Glomerular visceral epithelial cell (primary cell): ENCODE measurements at regions not wholly inside any gene's neighbourhood (a gene's known extent, or its start where the extent isn't known, plus 50 kb on each side); places are given as distances from the start of the nearest gene placed in this dataset.
"Not testable (repeated sequence)": the region's sequence is repeated elsewhere in the genome, so short reads cannot be mapped to it uniquely, and the experiment has no call there.

Experiments
- DNase-seq: peaks from one replicate; pipeline ENCODE4 v3.0.0-alpha.2; 2016; ENCODE audit errors: extremely low spot score

DNA sequence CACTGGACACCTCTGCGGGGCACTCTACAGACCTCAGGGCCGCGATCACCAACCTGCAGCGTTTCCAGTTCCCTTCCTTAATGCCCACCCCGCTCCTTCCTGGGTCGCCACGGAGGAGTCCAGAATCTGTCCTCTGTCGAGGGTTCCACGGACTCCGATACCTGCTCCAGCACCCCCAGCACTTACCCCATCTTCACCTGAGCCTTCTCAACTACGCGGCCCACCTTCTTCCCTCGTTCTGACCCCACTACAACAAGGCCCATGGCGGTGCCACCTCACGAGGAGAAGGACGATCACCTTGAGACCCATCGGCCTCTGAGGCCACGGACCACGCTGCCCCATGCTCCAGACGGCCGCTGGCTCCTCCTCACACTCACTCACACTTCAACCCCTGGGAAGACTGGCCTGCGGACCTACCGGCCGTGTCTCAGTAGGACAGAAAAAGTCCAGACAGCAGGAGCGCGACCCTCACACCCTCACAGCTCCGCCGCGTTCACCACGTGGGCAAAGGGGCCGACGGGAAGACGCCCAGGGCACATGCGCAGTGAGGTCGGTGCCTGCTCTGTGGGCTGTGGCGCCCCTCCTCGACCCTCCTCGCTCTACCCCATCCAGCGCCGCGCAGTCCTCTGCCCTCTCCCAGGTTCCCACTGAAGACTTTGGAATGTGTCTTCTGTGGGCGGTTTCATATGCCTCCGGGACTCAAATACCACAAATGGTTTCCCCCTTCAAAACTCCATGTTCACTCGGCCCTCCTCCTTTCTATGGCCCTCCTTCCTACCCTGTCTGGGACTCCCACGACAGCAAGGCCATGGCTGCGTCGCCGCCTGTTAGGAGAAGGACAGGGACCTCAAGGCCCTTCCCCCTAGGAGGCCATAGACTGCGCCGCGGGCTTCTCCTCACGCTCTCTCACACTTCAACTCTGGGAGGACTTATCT is 193.9 kb upstream of the PHF14 start:
- DNase-seq = no peak

DNA sequence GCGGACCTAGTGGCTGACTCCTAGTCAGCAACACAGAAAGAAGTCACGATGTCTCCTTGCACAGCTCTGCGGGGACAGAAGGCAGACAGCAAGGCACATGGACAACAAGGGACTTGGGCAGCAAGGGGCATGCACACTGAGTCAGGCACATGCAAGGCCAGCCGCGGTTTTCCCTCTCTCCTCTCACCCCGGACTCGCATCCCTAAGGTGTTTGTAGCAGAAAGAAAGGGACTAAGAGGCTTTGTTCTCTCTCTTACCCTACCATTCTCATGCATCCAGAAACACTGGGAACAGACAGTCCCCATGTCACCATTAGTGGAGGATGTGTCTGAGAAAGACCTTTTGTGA is 193.3 kb upstream of the PHF14 start:
- no peak for DNase-seq

DNA sequence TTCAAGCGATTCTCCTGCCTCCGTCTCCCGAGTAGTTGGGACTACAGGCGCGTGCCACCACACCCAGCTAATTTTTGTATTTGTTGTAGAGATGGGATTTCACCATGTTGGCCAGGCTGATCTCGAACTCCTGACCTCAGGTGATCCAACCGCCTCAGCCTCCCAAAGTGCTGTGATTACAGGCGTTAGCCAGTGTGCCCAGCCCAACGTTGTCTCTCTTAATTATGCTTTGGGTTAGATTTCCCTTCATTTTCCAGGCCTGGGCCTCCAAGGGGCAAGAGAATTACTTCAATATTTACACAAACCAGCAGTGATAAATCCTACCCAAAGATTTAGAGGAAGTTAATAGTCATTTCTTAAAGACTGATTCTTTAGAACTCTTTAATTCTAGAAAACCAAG is 186.7 kb upstream of the PHF14 start:
- DNase-seq = not testable (repeated sequence)

DNA sequence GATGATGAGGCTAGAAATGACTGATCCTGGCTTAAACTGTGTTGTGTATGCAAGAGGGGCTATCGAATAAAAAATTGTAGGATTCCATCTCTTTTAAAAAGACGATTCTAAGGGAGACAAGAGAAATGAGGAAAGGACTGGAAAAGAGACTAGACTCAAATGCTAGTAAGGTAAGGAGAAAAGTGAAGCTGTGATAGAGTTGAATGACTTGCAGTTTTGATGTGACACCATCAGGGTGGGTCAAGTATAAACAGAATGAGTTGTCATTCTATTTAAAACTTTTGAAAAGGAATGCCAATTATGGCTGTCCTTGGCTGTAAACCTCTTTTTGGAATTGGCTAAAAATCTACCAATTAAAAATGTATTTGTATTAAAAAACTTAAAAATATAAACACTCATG is 184.5 kb upstream of the PHF14 start:
- no peak for DNase-seq

DNA sequence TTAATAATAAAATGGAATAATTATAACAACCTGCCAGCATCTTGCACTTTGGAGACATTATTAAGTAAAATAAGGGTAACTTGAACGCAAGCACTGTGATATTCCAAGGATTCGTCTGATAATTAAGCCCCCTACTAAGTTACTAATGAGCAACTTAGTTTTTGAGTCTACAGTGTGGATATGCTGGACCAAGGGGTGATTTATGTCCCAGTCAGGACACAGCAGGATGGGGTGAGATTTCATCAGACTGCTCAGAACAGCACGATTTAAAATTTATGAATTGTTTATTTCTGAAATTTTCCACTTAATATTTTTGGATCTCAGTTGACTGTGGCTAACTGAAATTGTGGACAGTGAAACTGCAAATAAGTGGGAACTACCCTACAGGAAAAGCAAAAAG is 182.8 kb upstream of the PHF14 start:
- no peak for DNase-seq

DNA sequence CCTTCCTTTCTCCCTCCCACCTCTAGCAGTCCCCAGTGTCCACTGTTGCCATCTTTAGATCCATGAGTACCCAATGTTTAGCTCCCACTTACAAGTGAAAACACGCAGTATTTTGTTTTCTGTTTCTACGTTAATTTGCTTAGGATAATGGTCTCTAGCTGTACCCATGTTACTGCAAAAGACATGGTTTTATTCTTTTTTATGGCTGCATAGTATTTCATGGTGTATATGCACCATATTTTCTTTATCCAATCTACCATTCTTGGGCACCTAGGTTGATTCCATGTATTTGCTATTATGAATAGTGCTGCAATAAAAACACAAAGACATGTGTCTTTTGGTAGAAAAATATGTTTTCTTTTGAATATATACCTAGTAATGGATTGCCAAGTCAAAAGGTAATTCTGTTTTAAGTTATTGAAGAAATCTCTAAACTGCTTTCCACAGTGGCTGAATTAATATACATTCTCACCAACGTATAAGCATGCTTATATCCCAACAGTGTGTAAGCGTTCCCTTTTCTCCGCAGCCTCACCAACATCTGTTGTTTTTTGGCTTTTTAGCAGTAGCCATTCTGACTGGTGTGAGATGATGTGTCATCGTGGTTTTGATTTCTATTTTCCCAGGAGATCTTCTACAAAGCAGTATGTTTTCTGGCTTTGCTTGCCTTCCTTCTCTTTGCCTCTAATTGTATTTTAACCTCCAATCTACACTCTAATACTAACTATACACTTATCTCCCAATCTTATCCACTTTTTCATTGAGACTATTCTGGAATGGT is 179.5 kb upstream of the PHF14 start:
- DNase-seq = peak; percentile 2

DNA sequence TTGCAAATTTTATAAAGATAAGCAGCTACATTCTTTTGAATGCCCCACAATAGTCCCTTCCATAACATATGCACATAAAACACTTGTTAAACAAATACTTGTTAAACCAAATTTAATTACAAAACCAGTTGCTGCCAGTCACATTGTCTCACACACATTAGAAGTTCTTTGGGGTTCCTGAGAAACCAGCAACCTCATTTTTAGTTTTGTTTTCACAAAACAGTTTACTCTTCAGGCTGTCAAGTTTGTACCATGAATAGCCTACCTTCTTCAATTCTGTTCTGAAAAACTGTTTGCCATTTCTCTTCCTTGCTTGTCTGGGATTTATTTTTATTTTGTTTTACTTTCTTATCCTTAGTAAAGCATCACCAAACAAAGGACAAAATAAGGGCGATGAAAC is 176.5 kb upstream of the PHF14 start:
- DNase-seq = no peak

DNA sequence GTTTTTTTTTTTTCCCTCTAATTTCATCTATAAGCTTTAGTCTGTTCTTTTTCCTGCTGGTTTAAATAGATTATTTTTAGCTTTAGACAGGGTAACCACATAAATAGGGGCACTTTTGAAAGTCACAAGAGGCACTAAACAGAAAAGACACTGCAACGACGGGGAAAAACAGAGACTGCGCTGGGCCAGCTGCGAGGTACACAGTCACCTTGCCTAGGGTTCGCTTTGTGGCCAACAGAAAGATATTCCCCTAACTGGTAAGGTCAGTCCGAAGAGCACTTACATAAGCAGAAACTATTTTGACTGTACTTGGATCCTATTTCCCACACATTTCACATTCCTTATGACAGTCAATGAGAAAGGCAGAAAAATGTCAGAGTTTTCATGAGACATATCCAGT is 175.6 kb upstream of the PHF14 start:
- DNase-seq = no peak

DNA sequence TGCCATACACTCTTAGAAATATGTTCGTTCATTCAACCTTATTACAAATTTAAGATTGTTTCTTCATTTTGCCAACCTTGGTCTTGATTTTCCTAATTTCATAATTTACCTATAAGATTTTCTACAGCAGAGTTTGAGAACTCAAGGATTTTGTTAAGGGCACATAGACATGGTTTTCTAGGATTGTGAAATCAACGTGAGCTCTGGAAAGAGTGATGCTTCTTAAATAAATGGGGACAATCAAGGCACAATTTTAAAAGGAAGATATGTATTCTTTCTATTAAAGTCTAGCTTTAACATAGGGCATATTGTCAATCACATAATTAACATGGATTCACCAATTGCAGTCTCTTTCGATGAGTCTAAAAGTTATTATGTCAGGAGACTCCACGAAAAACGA is 174.2 kb upstream of the PHF14 start:
- no peak for DNase-seq

DNA sequence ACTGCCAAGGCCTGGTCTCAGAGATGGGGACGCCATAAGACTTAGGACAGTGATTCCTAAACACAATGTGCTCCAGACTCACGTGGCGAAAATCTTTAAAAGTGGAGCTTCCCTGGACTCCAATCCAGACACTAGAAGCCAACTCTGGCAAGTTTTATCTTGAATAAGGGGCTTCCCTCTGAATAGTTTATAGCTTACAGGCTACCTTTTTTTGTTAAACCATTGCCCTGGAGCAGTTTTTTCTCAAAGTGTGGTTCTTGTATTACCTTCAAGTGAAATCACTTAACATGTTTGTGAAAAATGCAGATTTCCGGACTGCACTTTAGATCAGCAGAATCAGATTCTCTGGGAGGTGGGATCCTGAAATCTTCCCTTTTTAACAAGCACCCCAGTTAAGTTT is 171.7 kb upstream of the PHF14 start:
- no peak for DNase-seq

DNA sequence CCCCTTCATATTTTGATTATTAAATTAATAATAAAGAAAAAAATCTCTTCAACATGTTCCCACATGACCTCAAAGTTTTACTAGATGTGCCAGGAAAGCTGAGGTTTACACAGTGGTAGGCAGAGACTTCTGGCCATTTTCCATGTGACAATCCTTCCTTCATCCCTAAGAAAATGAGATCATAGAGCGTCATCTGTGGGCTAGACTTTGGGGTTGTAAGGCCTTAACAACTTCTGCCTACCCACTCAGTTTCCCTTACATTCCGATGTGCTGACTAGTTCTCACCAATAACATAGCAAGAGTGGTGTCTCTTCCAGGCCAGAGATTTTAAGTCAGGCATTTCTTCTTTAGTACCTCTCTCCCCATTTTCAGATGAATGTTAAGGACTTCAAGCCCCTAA is 171.1 kb upstream of the PHF14 start:
- DNase-seq = peak; percentile 85

DNA sequence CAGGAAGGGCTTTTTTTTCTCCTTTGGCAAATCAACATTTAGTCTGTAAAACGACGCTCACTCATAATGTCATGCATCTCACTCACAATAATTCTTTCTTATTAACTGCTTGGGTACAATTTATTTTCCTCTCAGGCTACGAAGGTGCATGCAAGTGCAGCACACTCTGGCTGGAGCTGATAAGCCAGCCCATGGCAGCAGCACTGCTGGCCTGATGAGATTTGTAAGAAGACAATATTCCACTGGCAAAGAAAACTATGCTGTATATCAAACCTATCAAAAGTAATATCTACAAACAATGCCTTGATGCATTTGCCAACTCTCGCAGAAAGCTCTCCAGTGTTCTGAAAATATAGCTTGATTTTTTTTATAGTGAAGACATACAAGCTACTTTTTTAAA is 170.0 kb upstream of the PHF14 start:
- DNase-seq = no peak

DNA sequence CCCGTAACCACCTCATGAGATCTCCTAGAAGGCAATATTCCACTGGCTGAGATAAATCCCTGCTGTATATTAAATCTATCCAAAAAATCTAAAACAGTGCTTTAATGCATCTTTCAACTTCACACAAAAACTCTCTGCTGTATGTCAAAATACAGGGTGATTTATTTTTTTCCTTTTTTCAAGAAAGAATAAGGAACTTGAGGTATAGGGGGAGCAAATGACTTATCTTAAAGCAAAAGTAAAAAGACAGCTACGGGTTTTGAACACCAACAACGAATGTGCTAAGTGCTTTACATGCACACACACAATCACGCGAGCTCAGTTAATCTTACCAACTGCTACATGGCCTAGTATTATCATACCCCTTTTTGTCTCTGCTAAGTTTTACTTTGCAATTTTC is 168.9 kb upstream of the PHF14 start:
- no peak for DNase-seq

DNA sequence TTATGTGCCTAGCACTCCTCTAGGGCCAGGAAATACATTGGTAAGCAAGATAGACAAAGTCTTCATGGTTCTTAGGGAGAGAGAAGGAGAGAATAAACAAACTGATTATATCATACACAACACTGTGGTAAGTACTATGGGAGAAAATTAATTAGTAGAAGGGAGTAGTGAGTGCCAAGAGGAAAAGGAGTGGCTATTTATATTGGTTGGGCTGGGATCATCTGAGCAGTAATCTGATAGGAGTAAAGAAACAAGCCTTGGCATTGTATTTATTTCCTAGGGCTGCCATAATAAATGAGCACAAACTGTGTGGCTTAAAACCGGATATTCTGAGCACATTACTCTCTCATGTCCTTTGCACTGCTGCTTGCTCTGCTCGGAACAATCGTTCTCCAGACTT is 158.1 kb upstream of the PHF14 start:
- no peak for DNase-seq

DNA sequence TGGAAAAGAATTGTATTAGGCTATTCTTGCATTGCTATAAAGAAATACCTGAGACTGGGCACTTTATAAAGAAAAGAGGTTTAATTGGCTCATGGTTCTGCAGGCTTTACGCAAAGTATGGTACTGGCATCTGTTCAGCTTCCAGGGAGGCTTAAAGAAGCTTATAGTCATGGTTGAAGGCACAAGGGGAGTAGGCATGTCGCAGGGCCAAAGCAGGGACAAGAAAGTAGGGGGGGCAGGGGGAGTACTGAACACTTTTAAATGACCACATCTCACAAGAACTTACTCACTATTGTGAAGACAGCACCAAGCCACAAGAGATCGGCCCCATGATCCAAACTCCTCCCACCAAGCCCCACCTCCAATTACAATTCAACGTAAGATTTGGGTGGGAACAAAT is 152.5 kb upstream of the PHF14 start:
- DNase-seq = no peak

DNA sequence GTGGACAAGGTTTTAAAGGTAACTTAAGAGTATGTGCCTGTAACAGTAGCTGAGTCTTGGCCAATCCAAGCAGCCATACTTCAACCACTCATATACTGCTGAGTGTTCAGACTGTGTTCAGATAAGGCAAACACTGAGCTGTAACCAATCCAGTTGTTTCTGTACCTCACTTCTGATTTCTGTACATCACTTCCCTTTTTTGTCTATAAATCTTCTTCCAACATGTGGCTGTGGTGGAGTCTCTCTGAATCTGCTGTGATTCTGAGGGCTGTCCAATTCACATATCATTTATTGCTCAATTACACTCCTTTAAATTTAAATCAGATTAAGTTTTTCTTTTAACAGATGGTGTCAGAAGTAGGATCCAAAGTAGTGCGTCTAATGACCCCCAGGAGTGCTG is 149.5 kb upstream of the PHF14 start:
- DNase-seq = no peak

DNA sequence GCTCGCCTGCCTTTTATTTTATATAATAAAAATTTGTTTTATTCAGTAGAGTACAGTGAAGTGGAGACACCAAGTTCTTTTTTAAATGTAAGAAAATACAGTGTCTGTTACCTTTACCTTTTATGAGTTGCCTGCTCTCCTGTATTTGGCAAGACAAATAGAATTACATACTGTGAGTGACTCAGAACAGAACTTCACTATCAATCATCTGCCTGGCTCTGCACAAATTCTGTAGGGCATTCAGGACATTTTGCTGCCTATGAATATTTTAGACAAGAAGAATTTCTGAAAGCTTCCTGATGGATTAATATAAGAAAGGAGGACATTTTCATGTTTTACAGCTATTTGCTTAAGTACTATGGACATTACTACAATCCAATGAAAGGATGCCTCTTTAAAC is 135.4 kb upstream of the PHF14 start:
- no peak for DNase-seq

DNA sequence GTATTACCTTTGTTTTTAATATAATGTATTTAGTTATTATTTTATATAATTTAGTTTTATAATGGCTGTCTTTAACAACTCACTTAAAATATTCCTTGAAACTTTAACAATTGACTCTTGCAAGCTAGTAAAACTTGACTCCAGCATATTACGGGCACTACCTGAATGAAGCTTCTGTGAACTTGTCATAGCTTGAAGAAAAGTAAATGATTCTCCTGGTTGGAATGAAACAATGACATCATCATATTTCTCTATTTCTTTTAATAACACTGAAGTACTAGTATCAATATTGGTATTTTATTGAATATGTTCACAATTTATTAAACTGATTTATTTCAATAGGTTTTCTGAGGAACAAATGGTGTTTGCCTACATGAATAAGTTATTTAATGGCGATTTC is 128.4 kb upstream of the PHF14 start:
- no peak for DNase-seq

DNA sequence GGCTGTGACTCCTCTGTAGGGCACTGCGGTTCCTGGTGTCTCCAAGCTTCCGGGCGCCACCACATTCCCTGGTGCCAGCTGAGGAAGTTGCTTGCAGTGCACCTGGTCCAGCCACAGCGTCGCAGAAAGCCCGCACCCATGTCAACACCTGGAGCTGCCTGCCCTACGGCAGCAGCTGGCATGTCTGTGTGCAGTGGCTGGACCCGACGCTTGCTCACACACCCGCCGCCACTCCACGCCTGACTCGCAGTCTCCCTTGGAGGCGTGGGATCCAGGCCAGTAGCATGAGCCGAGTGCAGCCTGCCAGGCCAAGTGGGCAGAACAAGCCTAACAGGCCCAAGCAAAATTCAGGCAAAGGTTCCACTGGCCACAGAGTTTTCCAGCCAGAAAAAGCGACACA is 118.1 kb upstream of the PHF14 start:
- DNase-seq = no peak

DNA sequence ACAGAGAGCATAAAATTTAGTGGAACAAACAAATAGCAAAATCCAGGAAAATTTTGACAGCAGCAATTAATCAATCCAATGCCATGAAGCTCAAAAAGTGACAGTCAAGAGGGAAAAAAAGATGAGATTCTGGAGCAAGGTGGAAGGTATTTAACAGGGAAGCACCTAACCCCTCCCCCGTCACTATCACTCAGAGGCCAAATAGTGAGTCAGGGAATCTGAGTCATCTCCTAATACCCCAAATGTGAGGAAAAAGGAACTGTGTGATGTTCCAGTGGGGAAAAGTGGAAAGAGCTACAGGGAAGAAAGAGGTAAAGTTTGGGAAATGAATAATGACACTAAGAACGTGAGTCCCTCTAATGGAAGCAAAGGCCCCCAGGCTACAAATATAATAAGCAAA is 113.2 kb upstream of the PHF14 start:
- DNase-seq = peak; percentile 9

DNA sequence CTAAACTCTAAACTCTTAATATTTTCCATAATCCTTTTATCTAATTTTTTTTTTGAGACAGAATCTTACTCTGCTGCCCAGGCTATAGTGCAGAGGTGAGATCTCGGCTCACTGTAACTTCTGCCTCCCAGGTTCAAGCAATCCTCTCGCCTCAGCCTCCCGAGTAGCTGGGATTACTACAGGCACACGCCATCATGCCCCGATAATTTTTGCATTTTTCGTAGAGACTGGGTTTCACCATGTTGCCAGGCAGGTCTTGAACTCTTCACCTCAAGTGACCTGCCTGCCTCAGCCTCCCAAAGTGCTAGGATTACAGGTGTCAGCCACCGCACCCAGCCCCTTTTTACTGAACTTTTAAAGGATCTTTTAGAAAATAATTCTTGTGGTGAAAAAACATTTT is 110.2 kb upstream of the PHF14 start:
- no peak for DNase-seq

DNA sequence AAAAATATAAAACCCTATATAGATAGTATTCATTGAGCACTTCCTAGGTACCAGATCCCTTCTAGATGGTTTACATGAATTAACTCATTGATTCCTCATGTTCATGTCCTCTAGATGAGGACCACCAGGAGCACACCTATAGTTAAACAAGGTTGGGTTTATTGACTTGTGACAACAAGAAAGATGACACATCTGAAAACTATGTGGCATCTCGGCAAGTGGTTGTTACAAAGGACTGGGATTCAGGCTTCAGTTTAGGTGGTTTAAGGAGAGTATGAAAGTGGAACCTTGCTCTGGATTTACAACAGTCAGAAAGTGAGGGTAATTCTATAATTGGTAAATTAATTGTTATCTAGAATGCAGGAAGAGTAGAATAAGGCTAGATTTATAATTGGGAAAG is 99.0 kb upstream of the PHF14 start:
- peak; percentile 16 for DNase-seq

DNA sequence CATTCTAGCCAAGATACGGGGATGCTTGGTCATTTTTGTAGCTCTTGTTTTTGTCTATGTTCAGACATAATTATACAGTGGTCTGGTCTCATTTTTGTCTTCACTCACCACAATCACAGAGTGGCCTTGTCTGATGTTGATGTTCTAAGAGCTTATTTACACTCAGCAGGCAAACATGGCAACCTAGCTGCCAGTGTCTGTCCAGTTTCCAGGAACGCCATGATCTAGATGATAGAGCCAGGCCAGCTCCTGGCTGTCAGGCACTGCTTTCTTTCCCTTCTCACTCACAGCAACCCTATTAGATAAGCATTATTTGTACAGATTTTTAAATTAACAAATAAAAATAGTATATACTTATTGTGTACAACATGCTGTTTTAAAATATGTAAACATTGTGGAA is 98.6 kb upstream of the PHF14 start:
- DNase-seq = no peak
